HG03520 (cell line): ENCODE measurements at regions not wholly inside any gene's neighbourhood (a gene's known extent, or its start where the extent isn't known, plus 50 kb on each side); places are given as distances from the start of the nearest gene placed in this dataset.
"Not testable (repeated sequence)": the region's sequence is repeated elsewhere in the genome, so short reads cannot be mapped to it uniquely, and the experiment has no call there.

Experiments
- ATAC-seq: cut with Tn5 transposase; IDR thresholded peaks from one replicate; pipeline ENCODE4 v1.9.1; 2021; ENCODE audit warnings: mild to moderate bottlenecking, moderate library complexity; ENCODE audit not compliant: unreplicated experiment

DNA sequence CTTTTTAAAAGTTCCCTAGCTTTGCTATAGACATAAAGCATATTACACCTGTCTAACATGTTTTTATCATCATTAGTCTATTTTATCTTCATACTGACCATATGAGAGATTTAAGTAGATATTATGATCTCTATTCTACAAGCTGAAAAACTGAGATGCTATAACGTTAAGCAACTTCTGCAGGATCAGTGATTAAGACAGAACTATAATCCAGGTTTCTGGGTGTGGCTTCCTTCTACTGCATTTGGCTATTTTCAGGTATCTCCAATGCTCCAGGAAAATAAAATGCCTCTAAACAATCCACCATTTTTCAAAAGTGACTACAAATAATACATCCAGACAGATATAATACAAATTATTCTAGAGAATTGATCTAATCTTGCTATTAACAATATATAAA, 53.4 kb downstream of the RGS2 start:
- ATAC-seq: no peak

DNA sequence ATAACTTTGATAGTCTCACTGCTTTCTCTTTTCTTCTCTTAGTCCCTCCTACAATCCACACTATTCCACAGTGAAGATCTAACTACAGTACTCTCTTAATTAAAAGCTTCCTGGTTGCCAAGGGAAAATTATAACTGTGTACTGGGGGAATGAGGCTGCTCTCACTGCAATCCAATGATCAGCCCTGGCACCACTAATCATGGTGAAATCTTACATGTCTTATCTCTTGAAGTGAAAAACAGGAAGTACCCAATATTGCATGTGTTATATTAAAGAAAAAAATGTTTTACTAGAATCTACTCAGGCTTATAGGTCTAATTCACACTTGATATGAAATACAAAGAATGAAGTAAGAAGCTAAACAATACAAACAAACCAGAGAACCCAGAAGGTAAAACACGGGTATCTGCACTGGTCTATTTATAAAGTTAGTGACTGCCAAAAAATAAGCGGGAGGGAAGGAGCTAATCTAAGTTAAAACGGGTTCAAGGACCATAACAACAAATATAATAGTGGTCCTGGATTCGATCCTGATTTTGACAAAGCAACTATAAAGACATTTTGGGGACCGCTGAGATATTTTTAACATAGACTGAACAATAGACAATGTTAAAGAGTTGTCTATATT, 57.5 kb downstream of the RGS2 start:
- no peak for ATAC-seq

DNA sequence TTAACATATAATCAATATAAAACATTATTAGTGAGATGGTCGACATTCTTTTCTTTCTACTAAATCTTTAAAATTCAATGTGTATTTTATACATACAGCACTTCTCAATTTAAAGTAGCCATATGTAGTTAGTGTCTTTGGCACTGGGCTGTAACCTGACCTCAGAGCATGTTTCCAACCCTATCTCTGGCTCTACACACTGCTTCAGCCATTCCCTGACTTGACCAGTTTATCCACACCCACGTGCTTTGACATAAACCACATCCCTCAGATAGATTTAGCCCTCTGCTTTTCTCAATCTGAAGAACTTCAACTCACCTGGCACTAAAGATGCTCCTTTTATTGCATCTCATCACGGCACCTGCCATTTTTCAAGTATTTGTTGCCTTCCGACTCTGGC, 58.3 kb downstream of the RGS2 start:
- no peak for ATAC-seq

DNA sequence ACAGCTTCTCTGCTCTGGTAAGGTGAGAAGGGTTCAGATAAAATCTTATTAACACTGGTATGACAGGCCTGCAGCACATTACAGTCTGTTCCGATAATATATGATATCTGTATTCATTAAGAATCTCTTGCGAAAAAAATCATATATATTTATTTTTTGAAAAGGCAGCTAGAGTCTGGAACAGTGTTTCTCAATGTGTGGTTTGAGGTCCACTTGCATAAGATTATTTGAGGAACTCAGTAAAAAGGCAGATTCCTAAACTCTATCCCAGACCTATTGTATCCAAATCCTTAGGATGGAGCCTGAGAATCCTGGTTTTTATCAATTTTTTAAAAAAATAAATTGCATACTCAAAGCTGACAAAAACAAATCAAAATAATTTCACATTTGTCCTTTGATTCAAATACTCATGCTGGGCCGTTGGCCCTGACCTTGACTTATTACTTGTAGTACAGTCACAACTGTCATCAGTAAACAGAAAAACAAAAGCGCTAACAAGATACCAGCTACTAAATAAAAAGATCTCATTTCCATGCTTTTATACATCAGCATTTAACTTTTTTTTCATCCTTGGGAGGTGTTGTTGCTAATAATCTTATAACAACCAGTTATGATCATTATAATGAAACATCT, 60.6 kb downstream of the RGS2 start:
- no peak for ATAC-seq

DNA sequence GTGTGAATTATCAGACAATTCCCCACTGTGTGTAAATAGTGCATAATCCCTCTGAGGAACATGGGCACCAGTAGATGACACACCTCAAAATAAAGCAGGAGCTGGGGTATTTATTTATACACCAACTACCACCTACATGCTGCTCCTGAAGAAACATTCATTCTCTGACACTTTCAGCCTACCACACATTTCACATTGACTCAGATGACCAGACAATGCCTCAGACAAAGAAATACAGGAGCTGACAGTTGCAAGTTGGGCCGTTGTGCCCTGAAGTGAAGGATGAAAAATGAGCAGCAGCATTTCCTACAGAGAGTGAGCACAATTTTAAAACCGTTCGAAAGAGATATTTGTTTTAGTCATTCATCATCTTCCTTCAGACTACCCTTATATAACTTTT, 63.2 kb downstream of the RGS2 start:
- no peak for ATAC-seq

DNA sequence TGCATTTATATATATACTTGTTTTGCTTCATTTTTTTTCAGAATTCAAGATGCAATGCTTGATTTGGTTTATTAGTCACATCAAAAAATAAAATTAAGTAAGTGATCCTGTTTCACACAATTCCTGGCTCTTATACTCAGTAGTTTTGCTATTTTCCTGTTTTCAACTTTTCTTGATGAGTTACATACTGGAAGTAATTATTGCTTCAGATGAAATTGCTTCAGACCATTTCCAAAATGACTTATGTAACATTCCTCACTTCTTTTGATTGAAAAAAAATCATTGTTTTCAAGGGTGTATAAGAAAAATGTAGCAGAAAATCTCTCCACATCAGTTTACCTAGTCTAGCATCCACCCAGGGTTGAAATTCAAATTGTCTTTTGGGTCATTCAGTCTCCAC, 65.0 kb downstream of the RGS2 start:
- no peak for ATAC-seq

DNA sequence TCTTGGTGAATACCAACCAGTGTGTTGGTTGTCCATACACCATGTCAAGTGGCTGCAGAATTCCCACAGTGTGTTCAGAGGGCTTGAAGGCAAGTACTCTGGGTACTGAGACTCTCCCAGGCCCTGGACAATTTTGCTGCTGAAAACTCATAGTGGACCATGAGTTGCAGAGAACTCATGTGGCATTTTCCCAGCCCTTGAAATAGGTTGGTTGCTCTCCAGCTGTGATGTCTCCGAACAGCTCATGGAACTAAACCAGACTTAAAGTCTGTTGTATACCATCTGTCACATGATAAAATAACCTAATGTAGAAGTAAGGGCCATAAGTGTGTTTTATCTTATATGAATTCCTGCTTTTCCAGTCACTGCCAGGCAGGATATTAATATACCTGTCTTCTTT, 67.8 kb downstream of the RGS2 start:
- no peak for ATAC-seq

DNA sequence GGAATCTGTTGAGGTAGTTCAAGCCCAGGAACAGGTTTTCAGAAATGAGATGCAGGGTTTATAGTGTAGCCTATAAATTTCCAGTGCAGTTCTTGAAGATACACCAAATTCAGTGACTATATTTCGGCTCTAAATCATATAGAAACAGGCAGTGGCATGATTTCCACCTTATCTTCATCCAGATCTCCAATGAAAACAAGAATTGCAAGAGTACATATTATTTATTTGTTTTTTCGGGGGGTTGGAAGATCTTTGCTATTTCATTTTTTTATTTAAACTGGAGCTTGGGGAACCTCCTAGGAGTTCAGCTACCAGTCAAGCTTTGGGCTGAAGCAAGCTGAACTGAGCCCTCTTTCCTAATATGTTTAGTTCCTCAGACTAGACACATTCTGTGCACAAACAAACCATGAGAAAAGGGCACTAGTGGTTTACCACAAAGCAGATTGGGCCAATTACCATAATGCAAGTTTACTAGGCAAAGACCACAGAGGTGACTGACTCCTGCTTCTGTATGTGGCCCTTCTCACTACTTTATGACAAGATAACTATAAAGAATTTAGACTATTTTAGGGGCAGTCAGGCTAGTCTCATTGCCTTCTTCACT, 68.5 kb downstream of the RGS2 start:
- ATAC-seq: peak; percentile 72

DNA sequence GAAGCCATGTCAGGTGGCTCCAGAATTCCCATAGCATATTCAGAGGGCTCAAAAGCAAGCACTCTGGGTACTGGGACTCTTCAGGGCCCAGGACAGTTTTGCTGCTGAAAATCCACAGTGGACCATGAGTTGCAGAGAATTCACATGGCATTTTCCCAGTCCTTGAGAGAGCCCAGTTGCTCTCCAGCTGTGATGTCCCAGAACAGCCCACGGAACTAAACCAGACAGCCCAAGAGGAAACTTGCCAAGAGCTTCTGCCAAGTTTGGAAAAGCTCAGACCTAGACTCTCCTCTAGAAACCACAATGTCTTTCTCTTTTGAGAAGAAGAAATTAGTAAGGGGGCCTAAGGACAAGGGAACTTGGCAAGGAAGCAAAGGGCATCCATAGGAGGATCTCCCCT, 69.4 kb downstream of the RGS2 start:
- no peak for ATAC-seq

DNA sequence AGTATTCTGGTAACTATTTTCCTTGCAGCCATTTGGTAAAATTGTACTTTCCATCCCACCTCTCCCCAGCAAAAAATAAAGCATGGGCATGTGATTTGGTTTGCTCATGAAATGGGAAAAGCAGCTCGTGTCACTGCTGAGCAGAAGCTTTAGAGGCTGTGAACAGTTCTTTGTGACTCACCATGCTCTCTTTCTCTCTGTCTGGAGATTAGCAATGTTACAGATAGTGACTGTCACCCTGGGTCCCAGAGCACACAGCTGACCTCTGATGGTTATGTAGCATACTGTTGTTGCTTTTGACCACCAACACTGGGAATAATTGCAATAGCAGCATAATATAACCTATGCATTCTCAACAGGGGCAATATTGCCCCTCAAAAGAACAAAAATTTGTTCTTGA, 70.6 kb downstream of the RGS2 start:
- no peak for ATAC-seq

DNA sequence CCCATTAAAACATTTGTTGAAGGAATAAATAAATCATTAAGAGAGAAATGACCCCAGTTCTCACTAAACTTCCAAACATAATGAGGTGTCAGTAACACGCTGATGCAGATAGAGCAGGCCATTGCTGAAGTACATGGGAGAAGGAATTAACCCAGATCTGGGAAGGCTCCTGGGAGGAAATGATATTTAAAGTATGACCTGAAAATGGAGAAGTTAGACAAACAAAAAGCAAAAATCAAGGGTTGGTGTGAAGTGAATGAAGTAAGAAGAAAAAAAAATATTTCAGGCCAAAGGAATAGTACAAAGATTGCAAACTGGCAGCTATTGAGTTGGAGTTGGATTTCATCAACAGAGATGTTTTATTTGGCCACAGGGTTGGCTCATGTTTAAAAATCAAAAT, 71.4 kb downstream of the RGS2 start:
- no peak for ATAC-seq

DNA sequence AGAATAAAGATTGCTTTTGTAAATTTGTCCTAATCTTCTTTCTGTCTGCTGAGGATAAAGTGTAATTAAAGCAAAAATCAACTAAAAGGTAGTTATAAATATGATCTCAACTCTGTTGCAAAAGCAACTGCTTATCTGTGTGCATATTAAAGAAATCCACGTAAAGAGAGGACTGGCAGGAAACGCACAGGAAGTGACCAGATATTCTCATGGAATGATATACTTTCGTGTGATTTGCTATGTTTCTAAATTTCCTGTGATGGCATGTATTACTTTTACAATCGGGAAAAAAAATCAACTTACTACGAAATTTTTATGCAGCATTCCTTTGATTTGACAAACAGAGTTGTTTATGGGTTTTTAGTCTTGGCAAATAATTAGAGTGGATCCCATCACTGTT, 75.4 kb downstream of the RGS2 start:
- ATAC-seq: no peak

DNA sequence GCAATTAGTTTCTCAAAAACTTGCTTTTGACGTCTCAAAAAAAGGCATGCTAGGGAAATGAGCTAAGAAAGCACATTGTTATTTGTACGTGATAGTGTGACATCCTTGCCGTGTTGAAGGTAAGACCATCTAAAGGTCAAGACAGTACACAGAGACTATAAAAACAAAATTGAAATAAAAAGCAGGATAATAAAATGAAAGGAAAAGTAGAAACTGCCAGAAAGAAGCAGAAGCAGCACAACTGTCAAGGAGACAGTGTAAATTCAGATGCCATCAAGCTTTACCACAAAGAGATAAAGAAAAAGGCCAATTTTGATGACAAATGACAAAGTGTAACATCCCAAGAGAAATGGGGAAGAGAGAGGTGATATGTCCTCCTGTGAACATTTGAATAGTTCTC, 76.5 kb downstream of the RGS2 start:
- not testable (repeated sequence) for ATAC-seq

DNA sequence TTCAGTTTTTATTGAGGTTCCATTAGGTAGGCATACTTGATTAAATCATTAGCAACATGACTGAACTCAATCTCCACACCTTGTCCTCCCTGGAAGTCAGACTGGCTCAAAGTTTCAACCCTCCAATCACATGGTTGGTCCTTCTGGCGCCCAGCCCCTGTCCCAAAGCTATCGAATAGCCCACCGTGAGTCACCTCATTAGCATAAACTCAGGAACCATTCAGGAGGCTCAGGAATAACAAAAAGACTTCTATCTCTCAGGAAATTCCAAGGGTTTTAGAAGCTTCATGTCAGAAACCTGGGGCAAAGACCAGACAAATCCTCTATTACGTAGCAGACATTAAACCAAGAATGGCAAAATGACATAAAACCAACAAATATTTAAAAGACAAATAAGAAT, 78.6 kb downstream of the RGS2 start:
- no peak for ATAC-seq

DNA sequence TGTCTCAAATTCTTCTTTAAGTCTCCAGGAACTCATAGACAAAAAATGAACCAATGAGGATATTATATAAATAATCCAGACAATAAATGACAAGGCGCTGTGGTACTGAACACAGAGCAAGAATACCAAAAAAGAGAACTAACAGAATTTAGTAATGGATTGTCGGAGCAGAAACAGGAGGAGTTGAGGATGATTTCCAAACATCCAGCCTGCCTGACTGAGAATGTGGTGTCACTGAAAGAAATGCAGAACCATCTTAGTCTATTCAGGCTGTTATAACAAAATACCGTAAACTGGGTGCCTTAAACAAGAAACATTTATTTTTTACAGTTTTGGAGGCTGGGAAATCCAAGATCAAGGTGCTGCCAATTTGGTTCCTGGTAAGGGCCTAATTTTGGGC, 79.7 kb downstream of the RGS2 start:
- ATAC-seq: no peak

DNA sequence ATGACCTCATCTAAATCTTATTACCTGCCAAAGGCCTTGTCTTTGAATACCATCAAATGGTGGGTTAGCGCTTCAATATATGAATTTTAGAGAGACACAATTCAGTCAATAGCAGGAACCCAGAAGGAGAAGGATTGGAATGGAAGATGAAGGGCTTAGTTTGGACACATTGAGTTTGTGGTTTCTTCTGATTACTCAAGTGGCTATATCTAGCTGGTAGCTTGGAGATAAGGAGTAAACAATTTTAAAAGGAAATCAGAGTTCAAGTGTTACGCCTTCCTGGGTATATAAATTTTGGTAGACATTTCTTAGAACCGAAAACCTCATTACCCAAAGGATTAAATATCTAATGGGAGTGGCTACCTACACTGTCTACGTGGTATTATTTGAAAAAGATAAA, 80.2 kb downstream of the RGS2 start:
- ATAC-seq: no peak

DNA sequence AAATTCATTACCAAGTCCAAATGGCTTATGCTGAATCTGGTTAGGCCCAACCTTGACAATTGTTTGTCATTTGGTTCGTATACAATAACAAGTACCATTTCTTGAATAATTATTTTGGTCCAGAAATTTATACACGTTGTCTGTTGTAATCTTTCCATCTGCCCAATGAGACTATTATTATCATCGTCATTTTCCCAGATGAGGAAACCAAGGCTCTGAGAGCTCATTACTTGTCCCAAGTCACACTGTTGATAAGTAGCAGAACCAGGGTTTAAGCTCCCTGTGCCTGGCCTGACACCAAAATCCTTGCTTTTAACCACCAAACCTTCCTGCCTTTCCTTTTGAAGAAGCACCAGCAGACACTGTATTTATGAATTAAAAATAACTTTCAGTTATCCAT, 81.3 kb downstream of the RGS2 start:
- no peak for ATAC-seq

DNA sequence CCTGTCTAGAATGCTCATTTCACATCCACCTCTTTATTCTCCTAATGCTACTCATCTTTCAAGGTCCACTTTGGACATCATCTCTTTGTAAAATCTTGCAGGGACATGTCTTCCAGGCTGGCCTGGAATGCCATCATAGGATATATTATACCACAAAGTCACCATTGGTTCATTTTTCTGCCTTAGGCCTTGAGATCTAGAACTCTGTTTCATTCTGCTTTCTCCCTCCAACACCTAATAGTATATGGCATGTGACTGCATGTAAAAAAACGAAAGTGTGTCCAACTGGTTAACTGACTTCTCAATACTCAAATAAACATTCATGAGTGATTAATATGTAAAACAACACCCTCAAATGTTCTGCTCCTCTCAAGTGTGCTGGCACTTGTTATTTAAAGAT, 84.1 kb downstream of the RGS2 start:
- ATAC-seq: no peak

DNA sequence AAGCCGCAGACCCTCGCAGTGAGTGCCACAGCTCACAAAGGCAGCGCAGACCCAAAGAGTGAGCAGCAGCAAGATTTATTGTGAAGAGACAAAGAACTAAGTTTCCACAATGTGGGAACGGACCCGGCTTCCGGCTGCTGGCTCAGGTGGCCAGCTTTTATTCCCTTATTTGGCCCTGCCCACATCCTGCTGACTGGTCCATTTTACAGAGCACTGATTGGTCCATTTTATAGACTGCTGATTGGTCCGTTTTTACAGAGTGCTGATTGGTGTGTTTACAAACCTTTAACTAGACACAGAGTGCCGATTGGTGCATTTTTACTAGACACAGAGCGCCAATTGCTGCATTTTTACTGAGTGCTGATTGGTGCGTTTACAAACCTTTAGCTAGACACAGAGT, 86.6 kb downstream of the RGS2 start:
- ATAC-seq: not testable (repeated sequence)

DNA sequence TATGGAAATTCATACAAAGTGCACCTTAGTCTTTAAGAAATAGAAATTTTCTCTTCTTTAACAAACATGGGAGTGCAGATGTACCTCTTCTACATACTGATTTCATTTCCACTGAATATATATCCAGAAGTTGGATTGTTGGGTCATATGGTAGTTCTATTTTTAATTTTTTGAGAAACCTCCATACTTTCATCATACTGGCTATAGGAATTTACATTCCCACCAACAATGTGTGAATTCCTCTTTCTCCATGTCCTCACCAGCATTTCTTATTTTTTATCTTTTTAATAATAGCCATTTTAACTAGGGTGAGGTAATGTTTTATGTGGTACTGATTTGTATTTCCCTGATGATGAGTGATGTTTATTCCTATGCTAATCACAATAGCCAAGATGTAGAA, 87.5 kb downstream of the RGS2 start:
- no peak for ATAC-seq

DNA sequence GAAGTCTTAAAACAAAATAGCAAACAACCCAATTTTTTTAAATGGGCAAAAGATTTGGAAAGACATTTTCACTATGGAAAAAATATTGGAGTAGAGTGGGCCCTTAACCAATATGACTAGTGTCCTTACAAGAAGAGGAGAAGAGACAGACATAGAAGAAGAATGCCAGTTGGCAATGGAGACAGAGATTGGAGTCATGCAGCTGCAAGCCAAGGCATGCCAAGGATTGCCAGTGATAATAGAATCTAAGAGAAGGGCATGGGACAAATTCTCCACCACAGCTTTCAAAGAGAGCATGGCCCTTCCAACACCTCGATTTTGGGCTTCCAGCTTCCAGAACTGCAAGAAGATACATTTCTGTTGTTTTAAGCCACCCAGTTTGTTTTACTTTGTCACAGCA, 92.7 kb downstream of the RGS2 start:
- no peak for ATAC-seq

DNA sequence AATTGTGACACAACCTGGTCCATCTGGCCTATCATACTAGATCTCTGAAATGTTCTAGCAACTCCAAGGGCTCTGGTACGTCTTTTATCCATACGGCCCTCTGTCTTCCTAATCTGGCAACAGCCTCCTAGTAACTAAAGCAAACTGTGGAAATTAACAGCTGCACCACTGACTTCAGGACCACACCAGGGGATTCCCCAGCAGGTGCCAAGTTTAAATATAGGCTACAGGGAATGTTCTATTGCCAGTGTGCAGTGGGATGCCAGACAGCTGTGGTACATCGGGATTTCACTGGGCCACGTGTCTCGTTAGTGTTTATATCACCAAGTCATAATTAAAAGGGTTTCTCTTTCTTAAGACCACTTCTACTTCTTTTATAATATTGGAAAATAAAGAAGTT, 94.3 kb downstream of the RGS2 start:
- no peak for ATAC-seq

DNA sequence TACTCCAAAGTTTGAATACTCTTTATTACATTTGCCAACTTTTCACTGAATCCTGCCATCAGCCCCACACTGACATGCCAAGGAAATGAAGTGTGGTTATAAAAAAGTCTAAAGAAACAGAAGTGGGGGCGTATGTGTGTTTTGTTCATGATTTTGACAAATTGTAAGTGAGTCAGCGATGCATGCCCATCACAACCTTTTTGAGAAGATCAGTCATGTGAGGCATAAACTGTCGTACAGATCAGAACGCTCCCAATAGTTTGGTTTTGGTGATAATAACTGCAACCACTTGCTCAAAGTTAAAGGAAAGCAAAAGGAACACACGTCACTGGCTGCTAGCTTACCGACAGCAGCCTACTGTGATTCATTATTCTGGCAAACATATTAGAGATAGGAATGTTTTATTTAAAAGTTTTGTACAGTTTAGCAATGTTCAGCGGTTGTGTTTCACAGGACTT, 95.6 kb downstream of the RGS2 start:
- ATAC-seq: no peak
